Thyroid gland (tissue), 4 donors: ENCODE measurements at regions not wholly inside any gene's neighbourhood (a gene's known extent, or its start where the extent isn't known, plus 50 kb on each side); places are given as distances from the start of the nearest gene placed in this dataset.

ENCODE experiments used
- CTCF ChIP-seq, 6 experiments: fragments of 200-600 bp in 3 of 6; fragments of 450-650 bp in 3 of 6; sonication (generic) in 3 of 6; IDR thresholded peaks; one replicate each; pipeline ENCODE4 v1.5.1; 2016 to 2019; ENCODE audit warnings: antibody characterized with exemption in 6 of 6, mild to moderate bottlenecking in 2 of 6, inconsistent platforms in 1 of 6, moderate library complexity in 1 of 6
- POLR2A ChIP-seq, 2 donors: fragments of 450-650 bp; IDR thresholded peaks; one replicate each; pipeline ENCODE4 v1.6.1; 2017; ENCODE audit warnings: antibody characterized with exemption in 2 of 2, mild to moderate bottlenecking in 2 of 2, moderate library complexity in 1 of 2

GRCh38 chr2:22628221-22628620 is 756.8 kb upstream of the KLHL29 start:
- TF ChIP-seq POLR2A (IDR thresholded peaks at IDR 0.05) (no peak), CTCF (IDR thresholded peaks at IDR 0.05) (no peak)
